ENCODE measurements at regions not wholly inside any gene's neighbourhood (a gene's known extent, or its start where the extent isn't known, plus 50 kb on each side); places are given as distances from the start of the nearest gene placed in this dataset.

GRCh38 chr16:48887646-48888210, 277.7 kb upstream of the N4BP1 start:
- in situ Hi-C loops (cut with MboI; ENCODE audit: low sequenced_read_pairs in 4 of 4) (no loop called here), intact Hi-C loops (cut with DNase I; ENCODE audit: low total_unique reads) (no loop called here)
- peaks cover 0 to 2% (median 0%) of the 10 kb centered on the region in 3 donors for H3K27me3 ChIP-seq
- TF ChIP-seq CTCF (IDR thresholded peaks at IDR 0.05 in 4 of 5, conservative IDR thresholded peaks at IDR 0.05 in 1 of 5) (no peak), POLR2A (IDR thresholded peaks at IDR 0.05) (no peak)
- no peaks in the 10 kb centered on the region for H3K4me1 ChIP-seq
- H3K9me3 ChIP-seq, result no peaks in the 10 kb centered on the region
- H3K4me3 ChIP-seq, result no peak overlapping the region
- no peaks in the 10 kb centered on the region for H3K36me3 ChIP-seq
- no peak overlapping the region for H3K27ac ChIP-seq
- DNase-seq (no peak), ATAC-seq (no peak)

GRCh38 chr16:48885471-48885870, 275.5 kb upstream of the N4BP1 start:
- Histone ChIP-seq H3K27me3 (peaks cover 0 to 2% (median 0%) of the 10 kb centered on the region in 3 donors), H3K9me3 (no peaks in the 10 kb centered on the region), H3K36me3 (no peaks in the 10 kb centered on the region), H3K27ac (no peak overlapping the region), H3K4me1 (no peaks in the 10 kb centered on the region), H3K4me3 (no peak overlapping the region)
- intact Hi-C loops (cut with DNase I; ENCODE audit: low total_unique reads) (no loop called here), in situ Hi-C loops (cut with MboI; ENCODE audit: low sequenced_read_pairs in 4 of 4) (no loop called here)
- no peak for ATAC-seq
- no peak for DNase-seq
- TF ChIP-seq CTCF (IDR thresholded peaks at IDR 0.05 in 4 of 5, conservative IDR thresholded peaks at IDR 0.05 in 1 of 5), result no peak
- no peak for TF ChIP-seq POLR2A (IDR thresholded peaks at IDR 0.05)

- H3K27me3 ChIP-seq, result no peaks in the 10 kb centered on the region
- DNase-seq (no peak), ATAC-seq (no peak)
- H3K27ac ChIP-seq, result no peak overlapping the region
- H3K4me1 ChIP-seq, result no peaks in the 10 kb centered on the region
- H3K9me3 ChIP-seq, result no peaks in the 10 kb centered on the region
- no peak overlapping the region for H3K4me3 ChIP-seq
- H3K36me3 ChIP-seq, result no peaks in the 10 kb centered on the region
- in situ Hi-C loops (cut with MboI; ENCODE audit: low sequenced_read_pairs in 4 of 4) (no loop called here), intact Hi-C loops (cut with DNase I; ENCODE audit: low total_unique reads) (no loop called here)
- TF ChIP-seq POLR2A (IDR thresholded peaks at IDR 0.05) (no peak), CTCF (IDR thresholded peaks at IDR 0.05 in 4 of 5, conservative IDR thresholded peaks at IDR 0.05 in 1 of 5) (no peak)
Measured at GRCh38 chr16:48881272-48881671, 271.3 kb upstream of the N4BP1 start.

GRCh38 chr16:48879223-48880122, 269.5 kb upstream of the N4BP1 start:
- Histone ChIP-seq H3K36me3 (no peaks in the 10 kb centered on the region), H3K27ac (no peak overlapping the region), H3K9me3 (no peaks in the 10 kb centered on the region), H3K4me1 (no peaks in the 10 kb centered on the region), H3K4me3 (no peak overlapping the region), H3K27me3 (no peaks in the 10 kb centered on the region)
- no peak for ATAC-seq
- TF ChIP-seq POLR2A (IDR thresholded peaks at IDR 0.05), result no peak
- no peak for TF ChIP-seq CTCF (IDR thresholded peaks at IDR 0.05 in 4 of 5, conservative IDR thresholded peaks at IDR 0.05 in 1 of 5)
- in situ Hi-C loops (cut with MboI; ENCODE audit: low sequenced_read_pairs in 4 of 4), result no loop called here
- no peak for DNase-seq
- intact Hi-C loops (cut with DNase I; ENCODE audit: low total_unique reads), result no loop called here

Data from gastrocnemius medialis (tissue), 4 donors.